ENCODE measurements at regions not wholly inside any gene's neighbourhood (a gene's known extent, or its start where the extent isn't known, plus 50 kb on each side); places are given as distances from the start of the nearest gene placed in this dataset.

GRCh38 chr2:22199994-22200393 lies 1076.2 kb downstream of the TDRD15 start:
- no peaks in the 10 kb centered on the region for H3K9me3 ChIP-seq (ENCODE audit: insufficient read depth, low read length)
- no peaks in the 10 kb centered on the region for H3F3A ChIP-seq (ENCODE audit: insufficient read depth)
- H3K4me2 ChIP-seq (ENCODE audit: low read depth, low read length, poor library complexity, severe bottlenecking) = no peak overlapping the region
- H3K4me3 ChIP-seq (ENCODE audit: insufficient read depth, low read length, poor library complexity, severe bottlenecking) = no peak overlapping the region
- no peak overlapping the region for H2AFZ ChIP-seq (ENCODE audit: low read depth, low read length, severe bottlenecking)
- no peak overlapping the region for H3K27ac ChIP-seq (ENCODE audit: low read depth, low read length)
- H3K79me2 ChIP-seq (ENCODE audit: insufficient read depth, low read length) = no peaks in the 10 kb centered on the region
- H3K36me3 ChIP-seq (ENCODE audit: low read length) = no peaks in the 10 kb centered on the region
- TF ChIP-seq EZH2phosphoT487 (conservative IDR thresholded peaks at IDR 0.05; ENCODE audit: low read length) = no peak
- TF ChIP-seq CTCF (IDR thresholded peaks at IDR 0.05; ENCODE audit: insufficient read depth, low read length, poor library complexity, severe bottlenecking) = no peak
- H3K9ac ChIP-seq (ENCODE audit: low read length) = no peak overlapping the region
- H3K27me3 ChIP-seq (ENCODE audit: low read length) = no peaks in the 10 kb centered on the region
- H4K20me1 ChIP-seq (ENCODE audit: low read depth, low read length) = no peaks in the 10 kb centered on the region
- no peaks in the 10 kb centered on the region for H3K9me2 ChIP-seq (replicated peaks; ENCODE audit: insufficient read depth, low read length)

- no peaks in the 10 kb centered on the region for H3K36me3 ChIP-seq (ENCODE audit: low read length)
- H3K4me3 ChIP-seq (ENCODE audit: insufficient read depth, low read length, poor library complexity, severe bottlenecking) = no peak overlapping the region
- no peaks in the 10 kb centered on the region for H4K20me1 ChIP-seq (ENCODE audit: low read depth, low read length)
- TF ChIP-seq CTCF (IDR thresholded peaks at IDR 0.05; ENCODE audit: insufficient read depth, low read length, poor library complexity, severe bottlenecking) (no peak), EZH2phosphoT487 (conservative IDR thresholded peaks at IDR 0.05; ENCODE audit: low read length) (no peak)
- no peaks in the 10 kb centered on the region for H3F3A ChIP-seq (ENCODE audit: insufficient read depth)
- no peak overlapping the region for H2AFZ ChIP-seq (ENCODE audit: low read depth, low read length, severe bottlenecking)
- no peaks in the 10 kb centered on the region for H3K79me2 ChIP-seq (ENCODE audit: insufficient read depth, low read length)
- H3K9me2 ChIP-seq (replicated peaks; ENCODE audit: insufficient read depth, low read length) = 0 out of 2 replicates have a peak, but pooled peaks cover 2% of the 10 kb centered on the region
- no peaks in the 10 kb centered on the region for H3K27me3 ChIP-seq (ENCODE audit: low read length)
- H3K9ac ChIP-seq (ENCODE audit: low read length) = no peak overlapping the region
- H3K4me2 ChIP-seq (ENCODE audit: low read depth, low read length, poor library complexity, severe bottlenecking) = no peak overlapping the region
- H3K27ac ChIP-seq (ENCODE audit: low read depth, low read length) = no peak overlapping the region
- no peaks in the 10 kb centered on the region for H3K9me3 ChIP-seq (ENCODE audit: insufficient read depth, low read length)
These were observed 1085.8 kb downstream of the TDRD15 start for GRCh38 chr2:22209545-22209944.

- H3K9me3 ChIP-seq (ENCODE audit: insufficient read depth, low read length) = no peaks in the 10 kb centered on the region
- TF ChIP-seq CTCF (IDR thresholded peaks at IDR 0.05; ENCODE audit: insufficient read depth, low read length, poor library complexity, severe bottlenecking) = no peak
- TF ChIP-seq EZH2phosphoT487 (conservative IDR thresholded peaks at IDR 0.05; ENCODE audit: low read length) = no peak
- no peak overlapping the region for H3K4me2 ChIP-seq (ENCODE audit: low read depth, low read length, poor library complexity, severe bottlenecking)
- no peaks in the 10 kb centered on the region for H4K20me1 ChIP-seq (ENCODE audit: low read depth, low read length)
- no peak overlapping the region for H3K9ac ChIP-seq (ENCODE audit: low read length)
- 0 out of 2 replicates have a peak, but pooled peaks cover 2% of the 10 kb centered on the region for H3K9me2 ChIP-seq (replicated peaks; ENCODE audit: insufficient read depth, low read length)
- H3K36me3 ChIP-seq (ENCODE audit: low read length) = no peaks in the 10 kb centered on the region
- no peak overlapping the region for H2AFZ ChIP-seq (ENCODE audit: low read depth, low read length, severe bottlenecking)
- H3F3A ChIP-seq (ENCODE audit: insufficient read depth) = no peaks in the 10 kb centered on the region
- no peak overlapping the region for H3K27ac ChIP-seq (ENCODE audit: low read depth, low read length)
- no peaks in the 10 kb centered on the region for H3K27me3 ChIP-seq (ENCODE audit: low read length)
- no peaks in the 10 kb centered on the region for H3K79me2 ChIP-seq (ENCODE audit: insufficient read depth, low read length)
- no peak overlapping the region for H3K4me3 ChIP-seq (ENCODE audit: insufficient read depth, low read length, poor library complexity, severe bottlenecking)
These were observed 1089.5 kb downstream of the TDRD15 start for GRCh38 chr2:22213237-22213636.
